BE2C (cell line): ENCODE measurements at regions not wholly inside any gene's neighbourhood (a gene's known extent, or its start where the extent isn't known, plus 50 kb on each side); places are given as distances from the start of the nearest gene placed in this dataset.
A peak's percentile ranks its signal among the peaks of the same experiment; 100 is the strongest.
"Not testable (repeated sequence)": the region's sequence is repeated elsewhere in the genome, so short reads cannot be mapped to it uniquely, and the experiment has no call there.

Experiments
- DNase-seq: peaks from one replicate; pipeline ENCODE4 v3.0.0-alpha.2; 2020
- H3K27me3 ChIP-seq: fragments of 250-450 bp; sonication (Bioruptor Pico); 2 replicates; pipeline ENCODE4 v1.5.1; 2020; ENCODE audit warnings: mild to moderate bottlenecking
- H3K36me3 ChIP-seq: fragments of 250-450 bp; sonication (Bioruptor Pico); 2 replicates; pipeline ENCODE4 v1.5.1; 2020; ENCODE audit warnings: mild to moderate bottlenecking
- H3K4me1 ChIP-seq: fragments of 250-450 bp; sonication (Bioruptor Pico); 2 replicates; pipeline ENCODE4 v1.5.1; 2020
- H3K4me3 ChIP-seq: 2 replicates; pipeline ENCODE4 v1.5.1; 2011; ENCODE audit warnings: low read depth, low read length
- H3K9me3 ChIP-seq: fragments of 250-450 bp; sonication (Bioruptor Pico); 2 replicates; pipeline ENCODE4 v1.5.1; 2020
- TF ChIP-seq, protein P1 (sequence below): IDR thresholded peaks from 2 replicates; pipeline ENCODE4 v1.5.1; 2012; ENCODE audit warnings: mild to moderate bottlenecking, low read depth, low read length

DNA sequence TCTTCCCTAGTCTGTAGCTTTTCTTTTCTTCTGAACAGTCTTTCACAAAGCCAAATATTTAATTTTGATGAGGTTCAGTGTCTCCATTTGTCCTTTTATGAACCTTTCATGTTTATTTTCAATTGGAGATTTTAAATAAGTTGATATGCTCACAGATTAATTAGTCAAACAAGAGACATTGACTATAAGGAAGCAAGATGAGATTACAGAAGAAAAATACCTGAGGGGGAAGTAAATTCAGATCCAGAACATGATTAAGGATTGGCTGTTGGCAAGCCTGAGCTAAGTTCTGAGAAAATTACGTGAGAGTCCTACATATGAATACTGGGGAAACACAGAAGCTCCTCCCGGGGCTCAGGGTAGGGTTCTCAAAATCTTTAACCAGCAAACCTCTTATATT, 1039.8 kb upstream of the SEMA6A start:
- no peaks in the 10 kb centered on the region for H3K27me3 ChIP-seq
- no peaks in the 10 kb centered on the region for H3K36me3 ChIP-seq
- no peak for DNase-seq
- no peaks in the 10 kb centered on the region for H3K4me1 ChIP-seq
- H3K4me3 ChIP-seq, result no peak overlapping the region
- H3K9me3 ChIP-seq, result no peaks in the 10 kb centered on the region
- TF ChIP-seq, protein P1, sequence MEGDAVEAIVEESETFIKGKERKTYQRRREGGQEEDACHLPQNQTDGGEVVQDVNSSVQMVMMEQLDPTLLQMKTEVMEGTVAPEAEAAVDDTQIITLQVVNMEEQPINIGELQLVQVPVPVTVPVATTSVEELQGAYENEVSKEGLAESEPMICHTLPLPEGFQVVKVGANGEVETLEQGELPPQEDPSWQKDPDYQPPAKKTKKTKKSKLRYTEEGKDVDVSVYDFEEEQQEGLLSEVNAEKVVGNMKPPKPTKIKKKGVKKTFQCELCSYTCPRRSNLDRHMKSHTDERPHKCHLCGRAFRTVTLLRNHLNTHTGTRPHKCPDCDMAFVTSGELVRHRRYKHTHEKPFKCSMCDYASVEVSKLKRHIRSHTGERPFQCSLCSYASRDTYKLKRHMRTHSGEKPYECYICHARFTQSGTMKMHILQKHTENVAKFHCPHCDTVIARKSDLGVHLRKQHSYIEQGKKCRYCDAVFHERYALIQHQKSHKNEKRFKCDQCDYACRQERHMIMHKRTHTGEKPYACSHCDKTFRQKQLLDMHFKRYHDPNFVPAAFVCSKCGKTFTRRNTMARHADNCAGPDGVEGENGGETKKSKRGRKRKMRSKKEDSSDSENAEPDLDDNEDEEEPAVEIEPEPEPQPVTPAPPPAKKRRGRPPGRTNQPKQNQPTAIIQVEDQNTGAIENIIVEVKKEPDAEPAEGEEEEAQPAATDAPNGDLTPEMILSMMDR, result no peak

DNA sequence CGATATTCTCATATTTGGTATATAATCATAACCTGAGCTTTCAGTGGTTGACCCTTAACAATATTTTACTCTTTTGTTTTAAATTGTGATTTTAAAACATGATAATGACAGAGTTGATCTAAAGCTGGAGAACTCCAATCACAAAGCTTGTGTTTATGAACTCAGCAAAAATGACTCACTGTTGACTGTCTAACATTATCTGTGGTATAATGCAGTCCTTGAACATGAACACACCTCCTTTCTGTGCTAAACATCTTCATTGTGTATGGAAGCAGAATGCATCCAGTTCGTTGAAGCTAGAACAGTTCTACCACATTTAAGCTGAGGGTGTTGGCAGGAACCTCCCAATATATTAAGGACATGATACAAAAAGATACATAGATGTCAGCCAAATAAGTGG, 1030.2 kb upstream of the SEMA6A start:
- no peaks in the 10 kb centered on the region for H3K27me3 ChIP-seq
- TF ChIP-seq, protein P1, result no peak

DNA sequence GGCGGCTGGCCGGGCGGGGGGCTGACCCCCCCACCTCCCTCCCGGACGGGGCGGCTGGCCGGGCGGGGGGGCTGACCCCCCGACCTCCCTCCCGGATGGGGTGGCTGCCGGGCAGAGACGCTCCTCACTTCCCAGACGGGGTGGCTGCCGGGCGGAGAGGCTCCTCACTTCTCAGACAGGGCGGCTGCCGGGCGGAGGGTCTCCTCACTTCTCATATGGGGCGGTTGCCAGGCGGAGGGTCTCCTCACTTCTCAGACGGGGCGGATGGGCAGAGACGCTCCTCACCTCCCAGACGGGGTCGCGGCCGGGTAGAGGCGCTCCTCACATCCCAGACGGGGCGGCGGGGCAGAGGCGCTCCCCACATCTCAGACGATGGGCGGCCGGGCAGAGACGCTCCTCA, 1025.2 kb upstream of the SEMA6A start:
- not testable (repeated sequence) for H3K36me3 ChIP-seq, H3K4me3 ChIP-seq, H3K9me3 ChIP-seq, H3K27me3 ChIP-seq, DNase-seq, H3K4me1 ChIP-seq

More for the DNA sequence above, 1030.2 kb upstream of the SEMA6A start:
- Histone ChIP-seq H3K4me1 (no peaks in the 10 kb centered on the region), H3K9me3 (no peaks in the 10 kb centered on the region), H3K4me3 (no peak overlapping the region), H3K36me3 (no peaks in the 10 kb centered on the region)
- no peak for DNase-seq

DNA sequence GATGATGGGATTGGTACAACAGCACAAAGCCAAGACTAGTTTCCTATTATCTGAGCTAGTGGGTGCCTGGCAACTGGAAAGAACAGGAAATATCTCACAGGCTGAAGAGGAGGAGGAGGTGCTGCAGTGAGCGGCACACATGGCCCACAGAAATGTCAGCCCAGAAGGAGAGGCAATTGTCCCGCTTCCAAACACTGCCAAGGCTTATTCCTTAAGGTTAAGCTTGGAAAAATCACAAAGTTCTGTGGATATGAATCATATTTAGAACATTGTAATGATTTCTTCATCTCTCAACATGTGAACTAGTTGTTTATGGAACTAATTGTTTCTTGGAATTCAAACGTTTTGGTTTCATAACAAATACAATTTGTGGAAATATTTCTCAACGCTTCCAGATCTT, 1019.5 kb upstream of the SEMA6A start:
- DNase-seq, result no peak
- no peaks in the 10 kb centered on the region for H3K27me3 ChIP-seq
- H3K9me3 ChIP-seq, result no peaks in the 10 kb centered on the region
- no peaks in the 10 kb centered on the region for H3K4me1 ChIP-seq
- TF ChIP-seq, protein P1, result no peak
- H3K36me3 ChIP-seq, result no peaks in the 10 kb centered on the region
- no peak overlapping the region for H3K4me3 ChIP-seq

DNA sequence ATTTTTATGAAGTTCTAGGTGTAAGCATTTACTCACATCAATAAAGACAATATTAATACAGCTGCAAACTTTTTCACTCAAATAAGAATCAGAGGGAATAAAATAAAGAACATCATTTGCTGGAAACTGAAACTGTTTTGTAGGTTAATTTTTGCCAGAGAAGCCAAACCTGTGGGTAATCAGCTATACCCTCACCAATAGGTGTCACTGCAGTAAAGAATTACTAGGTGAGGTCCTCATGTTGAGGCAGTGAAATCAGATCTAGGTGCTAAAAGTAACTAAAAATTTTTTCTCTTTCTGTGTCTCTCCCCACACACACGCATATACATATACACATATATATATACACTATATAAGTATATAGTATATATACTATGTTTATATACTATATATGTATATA, 1016.3 kb upstream of the SEMA6A start:
- no peak for DNase-seq
- TF ChIP-seq, protein P1, result peak; percentile 39
- no peak overlapping the region for H3K4me3 ChIP-seq
- no peaks in the 10 kb centered on the region for H3K27me3 ChIP-seq
- H3K4me1 ChIP-seq, result no peaks in the 10 kb centered on the region
- H3K9me3 ChIP-seq, result no peaks in the 10 kb centered on the region
- H3K36me3 ChIP-seq, result no peaks in the 10 kb centered on the region

DNA sequence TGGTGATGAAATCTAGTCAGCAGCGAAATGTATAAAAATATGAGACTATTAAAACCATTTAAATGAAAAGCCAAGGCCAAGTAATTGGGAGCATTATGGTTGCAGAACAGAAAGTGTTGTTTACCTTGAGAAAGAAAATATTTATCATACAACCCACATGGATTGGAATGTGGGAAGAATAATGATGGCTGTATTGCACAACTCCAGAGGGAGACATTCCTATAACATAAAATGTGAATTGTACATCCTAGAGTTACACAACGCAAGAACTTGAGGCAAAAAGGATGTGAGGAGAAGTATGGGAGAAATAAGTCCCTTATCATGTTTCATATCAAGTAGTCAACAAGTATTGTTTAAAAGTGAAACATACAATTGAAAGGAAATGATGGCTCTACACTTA, 1014.0 kb upstream of the SEMA6A start:
- H3K27me3 ChIP-seq, result no peaks in the 10 kb centered on the region
- TF ChIP-seq, protein P1, result no peak

DNA sequence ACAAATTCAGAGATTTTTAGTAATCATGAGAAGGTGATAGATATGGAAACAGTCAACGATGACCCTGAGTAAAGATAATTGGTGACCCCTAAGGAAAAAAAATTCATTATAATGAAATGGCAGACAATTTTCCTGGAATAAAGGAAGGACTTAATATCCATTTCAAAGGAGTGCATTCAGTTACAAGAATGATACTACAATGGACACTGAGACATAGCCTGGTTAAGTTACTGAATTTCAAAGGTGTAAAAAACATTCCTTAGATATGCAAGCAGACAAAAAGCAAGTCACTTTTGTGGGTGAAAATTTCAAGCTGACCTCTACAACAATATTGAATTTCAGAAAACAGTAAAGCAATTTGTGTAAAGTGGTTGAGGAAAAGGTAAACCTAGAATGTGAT, 1012.5 kb upstream of the SEMA6A start:
- no peaks in the 10 kb centered on the region for H3K4me1 ChIP-seq
- H3K4me3 ChIP-seq, result no peak overlapping the region
- no peak for DNase-seq
- TF ChIP-seq, protein P1, result no peak
- no peaks in the 10 kb centered on the region for H3K9me3 ChIP-seq
- no peaks in the 10 kb centered on the region for H3K36me3 ChIP-seq
- H3K27me3 ChIP-seq, result no peaks in the 10 kb centered on the region

More for the DNA sequence above, 1014.0 kb upstream of the SEMA6A start:
- Histone ChIP-seq H3K4me3 (no peak overlapping the region), H3K9me3 (no peaks in the 10 kb centered on the region), H3K4me1 (no peaks in the 10 kb centered on the region), H3K36me3 (no peaks in the 10 kb centered on the region)
- no peak for DNase-seq
